Mesodermal cell (in vitro differentiated cells): ENCODE measurements at regions not wholly inside any gene's neighbourhood (a gene's known extent, or its start where the extent isn't known, plus 50 kb on each side); places are given as distances from the start of the nearest gene placed in this dataset.
A peak's percentile ranks its signal among the peaks of the same experiment; 100 is the strongest.

ENCODE experiments used
- H3K27ac ChIP-seq: 2 replicates; pipeline ENCODE4 v1.7.0; 2013; ENCODE audit warnings: mild to moderate bottlenecking, low read depth, low read length, moderate library complexity; ENCODE audit not compliant: severe bottlenecking
- H3K36me3 ChIP-seq: 2 replicates; pipeline ENCODE4 v1.7.1; 2013; ENCODE audit warnings: mild to moderate bottlenecking, low read length, moderate library complexity; ENCODE audit not compliant: control insufficient read depth, insufficient read depth
- H3K4me1 ChIP-seq: one replicate; pipeline ENCODE4 v1.7.1; 2013; ENCODE audit warnings: mild to moderate bottlenecking, low read length; ENCODE audit not compliant: insufficient read depth, control insufficient read depth, poor library complexity, severe bottlenecking
- H3K4me3 ChIP-seq: 2 replicates; pipeline ENCODE4 v1.7.0; 2013; ENCODE audit warnings: low read length, control low read depth, mild to moderate bottlenecking; ENCODE audit not compliant: insufficient read depth, poor library complexity, severe bottlenecking; ENCODE audit errors: extremely low read depth
- H3K9me3 ChIP-seq: 2 replicates; pipeline ENCODE4 v1.7.1; 2013; ENCODE audit warnings: mild to moderate bottlenecking, low read length, moderate library complexity; ENCODE audit not compliant: control insufficient read depth
- WGBS, 2 experiments: methylation state at CpG; one replicate each; pipeline ENCODE4 v1.1.5; 2013; ENCODE audit warnings: missing lambda C conversion rate in 2 of 2; ENCODE audit not compliant: insufficient coverage in 2 of 2; 5-methylcytosine and 5-hydroxymethylcytosine counted together

- no peaks in the 10 kb centered on the region for H3K36me3 ChIP-seq
- H3K9me3 ChIP-seq, result no peaks in the 10 kb centered on the region
- H3K4me3 ChIP-seq, result no peak overlapping the region
- WGBS, 2 experiments, result no CpG with 5 or more reads among the region's 1 CpG
- peak overlapping the region; percentile 30 for H3K27ac ChIP-seq
- no peaks in the 10 kb centered on the region for H3K4me1 ChIP-seq
Observed at GRCh38 chr1:187157115-187157514, 328.4 kb downstream of the PLA2G4A start.

DNA sequence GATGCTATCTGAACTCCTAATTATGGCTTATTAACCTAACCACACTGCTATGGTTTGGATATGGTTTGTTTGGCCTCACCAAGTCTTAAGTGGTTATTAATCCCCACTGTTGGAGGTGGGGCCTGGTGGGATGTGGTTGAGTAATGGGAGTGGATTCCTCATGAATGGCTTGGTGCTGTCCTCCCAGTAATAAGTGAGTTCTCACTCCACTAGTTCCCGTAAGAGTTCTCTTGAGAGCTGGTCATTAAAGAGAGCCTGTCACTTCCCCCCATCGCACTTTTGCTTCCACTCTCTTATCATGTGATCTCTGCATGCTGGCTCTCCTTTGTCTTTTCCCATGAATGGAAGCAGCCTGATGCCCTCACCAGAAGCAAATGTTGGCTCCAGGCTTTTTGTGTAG, 328.8 kb downstream of the PLA2G4A start:
- Histone ChIP-seq H3K27ac (peak overlapping the region; percentile 30), H3K9me3 (no peaks in the 10 kb centered on the region), H3K4me1 (no peaks in the 10 kb centered on the region), H3K36me3 (no peaks in the 10 kb centered on the region), H3K4me3 (no peak overlapping the region)
- 57 to 63% methylated on average over 2 of the region's 2 CpGs for WGBS, 2 experiments

- Histone ChIP-seq H3K4me1 (no peaks in the 10 kb centered on the region), H3K4me3 (no peak overlapping the region), H3K36me3 (no peaks in the 10 kb centered on the region), H3K9me3 (no peaks in the 10 kb centered on the region), H3K27ac (no peak overlapping the region)
Observed at GRCh38 chr1:187167555-187167954, 338.8 kb downstream of the PLA2G4A start.

GRCh38 chr1:187168297-187168696, 339.5 kb downstream of the PLA2G4A start:
- Histone ChIP-seq H3K9me3 (no peaks in the 10 kb centered on the region), H3K36me3 (no peaks in the 10 kb centered on the region), H3K4me1 (no peaks in the 10 kb centered on the region), H3K4me3 (no peak overlapping the region), H3K27ac (no peak overlapping the region)
- no CpG with 5 or more reads among the region's 2 CpGs for WGBS, 2 experiments

GRCh38 chr1:187185389-187185788, 356.6 kb downstream of the PLA2G4A start:
- no peaks in the 10 kb centered on the region for H3K36me3 ChIP-seq
- H3K27ac ChIP-seq, result no peak overlapping the region
- peaks cover 9% of the 10 kb centered on the region for H3K9me3 ChIP-seq
- no peaks in the 10 kb centered on the region for H3K4me1 ChIP-seq
- H3K4me3 ChIP-seq, result no peak overlapping the region
- 96 to 100% methylated on average over 2 of the region's 2 CpGs for WGBS, 2 experiments

DNA sequence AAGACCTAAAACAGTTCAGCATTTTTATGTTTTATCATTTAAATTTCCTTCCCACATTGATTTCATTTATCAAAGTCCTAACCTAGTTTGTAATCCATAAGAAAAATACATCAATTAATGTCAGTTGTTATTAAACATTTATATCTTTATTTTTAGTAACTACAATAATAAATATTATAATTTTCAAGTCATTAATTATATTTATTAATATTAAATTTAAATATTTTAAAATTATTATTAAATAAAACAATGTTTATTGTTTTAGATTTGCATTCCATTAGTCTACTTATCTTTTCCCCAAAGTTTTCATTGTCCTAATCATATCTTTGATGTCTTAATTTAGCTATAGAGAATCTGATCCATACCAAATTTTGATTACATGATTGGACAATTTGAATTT, 368.9 kb downstream of the PLA2G4A start:
- H3K27ac ChIP-seq, result no peak overlapping the region
- no peaks in the 10 kb centered on the region for H3K4me1 ChIP-seq
- no peaks in the 10 kb centered on the region for H3K36me3 ChIP-seq
- H3K9me3 ChIP-seq, result no peaks in the 10 kb centered on the region
- H3K4me3 ChIP-seq, result no peak overlapping the region

- 97% methylated on average over 4 of the region's 5 CpGs; no CpG with 5 or more reads in 1 of the 2 experiments for WGBS, 2 experiments
Observed at GRCh38 chr1:187203257-187203656, 374.5 kb downstream of the PLA2G4A start.

DNA sequence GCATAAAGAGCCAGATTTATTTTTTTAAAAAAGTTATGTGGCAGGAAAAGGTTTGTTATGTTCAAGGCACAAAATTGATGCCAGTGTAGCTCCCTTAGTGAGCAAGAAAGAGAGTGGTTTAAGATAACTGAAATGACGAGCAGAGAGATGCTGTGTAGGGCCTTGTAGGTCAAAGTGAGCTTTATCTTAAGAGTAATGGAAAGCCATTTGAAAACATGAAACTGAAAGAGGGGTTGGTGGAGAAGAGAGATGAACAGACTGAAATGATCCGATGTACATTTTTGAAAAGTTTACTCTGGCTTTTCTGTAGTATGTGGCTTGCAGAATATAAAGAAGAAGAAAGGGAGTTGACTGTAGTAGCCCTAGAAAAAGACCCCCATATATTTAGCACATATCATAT, 383.6 kb downstream of the PLA2G4A start:
- Histone ChIP-seq H3K36me3 (no peaks in the 10 kb centered on the region), H3K27ac (no peak overlapping the region), H3K4me1 (no peaks in the 10 kb centered on the region), H3K4me3 (no peak overlapping the region), H3K9me3 (no peaks in the 10 kb centered on the region)
- WGBS, 2 experiments, result 92 to 100% methylated on average over 1 to 2 of the region's 2 CpGs

More at GRCh38 chr1:187203257-187203656, 374.5 kb downstream of the PLA2G4A start:
- no peak overlapping the region for H3K4me3 ChIP-seq
- H3K9me3 ChIP-seq, result no peaks in the 10 kb centered on the region
- no peak overlapping the region for H3K27ac ChIP-seq
- peaks cover 5% of the 10 kb centered on the region for H3K4me1 ChIP-seq
- H3K36me3 ChIP-seq, result no peaks in the 10 kb centered on the region

DNA sequence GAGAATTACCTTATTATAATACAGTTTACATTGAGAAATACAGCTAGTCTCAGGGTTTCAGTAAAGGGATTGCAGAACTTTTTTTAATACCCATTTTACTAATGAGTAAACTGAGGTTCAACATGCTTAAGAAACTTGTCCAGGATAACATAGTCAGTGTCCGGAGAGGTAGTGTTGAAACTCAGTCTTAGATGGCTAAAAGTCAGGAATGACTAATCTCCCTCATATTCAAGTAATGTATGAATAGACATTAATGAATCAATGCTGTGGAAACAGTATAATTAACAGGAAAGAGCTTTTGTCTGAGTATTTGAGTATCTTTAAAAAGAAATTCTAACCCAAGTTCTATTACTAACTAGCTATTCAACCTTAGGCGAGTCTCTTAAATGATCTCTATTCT, 397.6 kb downstream of the PLA2G4A start:
- H3K4me3 ChIP-seq, result no peak overlapping the region
- H3K4me1 ChIP-seq, result no peaks in the 10 kb centered on the region

DNA sequence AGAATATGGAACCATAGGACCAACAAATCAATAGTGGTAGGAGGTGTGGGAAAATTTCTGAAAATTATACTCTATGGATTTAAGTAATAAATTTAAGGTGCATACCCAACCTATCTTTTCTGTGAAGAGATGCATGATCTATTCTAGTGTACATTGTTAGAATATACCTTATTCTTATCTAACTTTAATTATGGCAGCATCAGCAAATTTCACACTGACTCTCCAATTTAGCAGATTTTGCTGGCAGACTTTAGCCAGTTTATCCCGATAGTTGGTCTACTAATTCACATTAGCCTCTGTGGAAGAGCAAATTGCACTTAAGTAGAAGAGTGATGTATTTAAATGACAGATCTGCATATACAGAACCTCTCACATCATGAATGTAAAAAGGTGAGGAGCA, 400.0 kb downstream of the PLA2G4A start:
- WGBS, 2 experiments, result no CpG with 5 or more reads among the region's 1 CpG
- no peaks in the 10 kb centered on the region for H3K36me3 ChIP-seq
- no peaks in the 10 kb centered on the region for H3K4me1 ChIP-seq
- no peaks in the 10 kb centered on the region for H3K9me3 ChIP-seq
- H3K4me3 ChIP-seq, result no peak overlapping the region
- no peak overlapping the region for H3K27ac ChIP-seq

More for the DNA sequence above, 397.6 kb downstream of the PLA2G4A start:
- WGBS, 2 experiments, result no CpG with 5 or more reads among the region's 2 CpGs
- no peak overlapping the region for H3K27ac ChIP-seq
- H3K9me3 ChIP-seq, result no peaks in the 10 kb centered on the region
- H3K36me3 ChIP-seq, result no peaks in the 10 kb centered on the region

DNA sequence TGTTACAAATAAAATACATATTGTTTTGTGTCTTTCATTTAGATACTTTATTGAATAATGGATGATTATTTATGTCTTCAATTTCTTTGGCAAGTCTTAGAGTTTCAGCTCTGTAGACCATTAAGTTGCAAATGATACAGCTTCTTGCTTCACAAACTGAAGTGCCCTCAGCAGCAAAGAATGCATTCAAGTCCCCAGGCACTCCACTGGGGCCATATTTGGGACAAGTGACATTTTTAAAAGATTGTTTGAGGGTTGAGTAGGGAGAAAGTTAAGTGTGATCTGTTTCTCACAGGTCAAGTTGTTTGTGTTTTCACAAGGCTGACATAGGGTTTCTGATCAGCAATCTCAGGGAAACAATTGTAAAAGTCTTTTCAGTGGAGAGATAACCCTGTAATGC, 400.7 kb downstream of the PLA2G4A start:
- H3K4me3 ChIP-seq, result no peak overlapping the region
- H3K4me1 ChIP-seq, result no peaks in the 10 kb centered on the region
- H3K9me3 ChIP-seq, result no peaks in the 10 kb centered on the region
- no peaks in the 10 kb centered on the region for H3K36me3 ChIP-seq
- H3K27ac ChIP-seq, result no peak overlapping the region

DNA sequence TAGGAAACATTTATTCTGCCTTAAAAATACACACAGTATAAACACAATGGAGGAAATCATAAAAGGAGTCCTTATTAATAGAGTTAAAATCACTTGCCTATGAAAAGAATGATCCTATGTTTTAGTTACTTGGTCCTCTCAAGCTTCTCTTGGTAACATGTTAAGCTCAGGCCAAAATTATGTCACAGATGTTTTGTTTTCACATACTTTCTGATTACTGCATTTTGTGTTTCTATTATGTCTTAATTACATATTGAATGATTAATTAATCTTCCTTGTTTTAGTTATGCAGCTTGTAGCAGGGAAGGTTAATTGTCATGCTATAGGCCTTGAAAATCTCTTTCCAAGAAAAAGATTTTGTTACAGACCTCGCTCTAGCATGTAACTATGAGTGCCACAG, 406.0 kb downstream of the PLA2G4A start:
- 100% methylated on average over 1 of the region's 1 CpG; no CpG with 5 or more reads in 1 of the 2 experiments for WGBS, 2 experiments
- Histone ChIP-seq H3K4me1 (peaks cover 5% of the 10 kb centered on the region), H3K9me3 (no peaks in the 10 kb centered on the region), H3K4me3 (no peak overlapping the region), H3K27ac (no peak overlapping the region), H3K36me3 (no peaks in the 10 kb centered on the region)
